ENCODE measurements at regions not wholly inside any gene's neighbourhood (a gene's known extent, or its start where the extent isn't known, plus 50 kb on each side); places are given as distances from the start of the nearest gene placed in this dataset.

GRCh38 chr1:166692346-166692745, 146.9 kb upstream of the POGK start:
- TF ChIP-seq, protein P1, sequence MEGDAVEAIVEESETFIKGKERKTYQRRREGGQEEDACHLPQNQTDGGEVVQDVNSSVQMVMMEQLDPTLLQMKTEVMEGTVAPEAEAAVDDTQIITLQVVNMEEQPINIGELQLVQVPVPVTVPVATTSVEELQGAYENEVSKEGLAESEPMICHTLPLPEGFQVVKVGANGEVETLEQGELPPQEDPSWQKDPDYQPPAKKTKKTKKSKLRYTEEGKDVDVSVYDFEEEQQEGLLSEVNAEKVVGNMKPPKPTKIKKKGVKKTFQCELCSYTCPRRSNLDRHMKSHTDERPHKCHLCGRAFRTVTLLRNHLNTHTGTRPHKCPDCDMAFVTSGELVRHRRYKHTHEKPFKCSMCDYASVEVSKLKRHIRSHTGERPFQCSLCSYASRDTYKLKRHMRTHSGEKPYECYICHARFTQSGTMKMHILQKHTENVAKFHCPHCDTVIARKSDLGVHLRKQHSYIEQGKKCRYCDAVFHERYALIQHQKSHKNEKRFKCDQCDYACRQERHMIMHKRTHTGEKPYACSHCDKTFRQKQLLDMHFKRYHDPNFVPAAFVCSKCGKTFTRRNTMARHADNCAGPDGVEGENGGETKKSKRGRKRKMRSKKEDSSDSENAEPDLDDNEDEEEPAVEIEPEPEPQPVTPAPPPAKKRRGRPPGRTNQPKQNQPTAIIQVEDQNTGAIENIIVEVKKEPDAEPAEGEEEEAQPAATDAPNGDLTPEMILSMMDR (IDR thresholded peaks at IDR 0.05 in 4 of 5, conservative IDR thresholded peaks at IDR 0.05 in 1 of 5) = no peak
- TF ChIP-seq POLR2A (IDR thresholded peaks at IDR 0.05) = no peak

All from gastrocnemius medialis (tissue), 4 donors.